Testis (tissue), 2 donors: ENCODE measurements at regions not wholly inside any gene's neighbourhood (a gene's known extent, or its start where the extent isn't known, plus 50 kb on each side); places are given as distances from the start of the nearest gene placed in this dataset.

Experiments used
- DNase-seq: peaks from one replicate; pipeline ENCODE4 v3.0.0-alpha.2; 2019
- H3K27ac ChIP-seq, 2 donors: fragments of 200-600 bp; sonication (generic); one replicate each; pipeline ENCODE4 v1.5.1; 2019
- H3K27me3 ChIP-seq: fragments of 200-600 bp; sonication (generic); one replicate; pipeline ENCODE4 v1.5.1; 2019
- H3K36me3 ChIP-seq: fragments of 200-600 bp; sonication (generic); one replicate; pipeline ENCODE4 v1.5.1; 2017; ENCODE audit warnings: low read depth; ENCODE audit errors: missing control alignments
- H3K4me1 ChIP-seq: fragments of 200-600 bp; sonication (generic); one replicate; pipeline ENCODE4 v1.5.1; 2019
- H3K4me3 ChIP-seq, 2 donors: fragments of 200-600 bp; sonication (generic); one replicate each; pipeline ENCODE4 v1.5.1; 2017 to 2019
- H3K9me3 ChIP-seq: fragments of 200-600 bp; sonication (generic); one replicate; pipeline ENCODE4 v1.5.1; 2017
- CTCF ChIP-seq, 3 experiments: fragments of 450-650 bp in 2 of 3; fragments of 200-600 bp in 1 of 3; sonication (generic) in 1 of 3; IDR thresholded peaks; one replicate each; pipeline ENCODE4 v1.5.1; 2016 to 2019; ENCODE audit warnings: antibody characterized with exemption in 3 of 3, mild to moderate bottlenecking in 2 of 3, moderate library complexity in 1 of 3
- POLR2A ChIP-seq: fragments of 450-650 bp; IDR thresholded peaks from one replicate; pipeline ENCODE4 v1.6.1; 2017; ENCODE audit warnings: antibody characterized with exemption, mild to moderate bottlenecking, moderate library complexity
- WGBS, 2 donors: methylation state at CpG; one replicate each; pipeline ENCODE4 v1.1.5; 2018; 5-methylcytosine and 5-hydroxymethylcytosine counted together
- intact Hi-C: fragments of 100-400 bp; cut with DNase I; formaldehyde crosslinking; loops from one replicate; pipeline ENCODE4 v1.15.1; 2023; ENCODE audit warnings: low total_unique reads

GRCh38 chr3:163838769-163839168, 1239.5 kb downstream of the SI start:
- intact Hi-C loops: no loop called here
- Histone ChIP-seq H3K27ac (no peak overlapping the region), H3K4me1 (no peaks in the 10 kb centered on the region), H3K9me3 (no peaks in the 10 kb centered on the region), H3K4me3 (no peak overlapping the region), H3K36me3 (no peaks in the 10 kb centered on the region), H3K27me3 (no peaks in the 10 kb centered on the region)
- no peak for DNase-seq
- WGBS, 2 donors: 69 to 76% methylated on average over 4 of the region's 4 CpGs
- TF ChIP-seq CTCF (IDR thresholded peaks at IDR 0.05): no peak
- TF ChIP-seq POLR2A: no peak

GRCh38 chr3:163832547-163832946, 1245.7 kb downstream of the SI start:
- Histone ChIP-seq H3K4me1 (no peaks in the 10 kb centered on the region), H3K27ac (no peak overlapping the region), H3K9me3 (no peaks in the 10 kb centered on the region), H3K4me3 (no peak overlapping the region), H3K27me3 (no peaks in the 10 kb centered on the region), H3K36me3 (no peaks in the 10 kb centered on the region)
- no peak for DNase-seq
- TF ChIP-seq CTCF (IDR thresholded peaks at IDR 0.05) (no peak), POLR2A (no peak)
- WGBS, 2 donors: 64 to 89% methylated on average over 2 of the region's 2 CpGs
- intact Hi-C loops: no loop called here

GRCh38 chr3:163821841-163822240, 1256.5 kb downstream of the SI start:
- no peaks in the 10 kb centered on the region for H3K36me3 ChIP-seq
- no peaks in the 10 kb centered on the region for H3K4me1 ChIP-seq
- intact Hi-C loops: no loop called here
- WGBS, 2 donors: 80 to 83% methylated on average over 1 of the region's 1 CpG
- H3K27ac ChIP-seq: no peak overlapping the region
- H3K4me3 ChIP-seq: no peak overlapping the region
- no peak for DNase-seq
- TF ChIP-seq POLR2A: no peak
- no peak for TF ChIP-seq CTCF (IDR thresholded peaks at IDR 0.05)
- no peaks in the 10 kb centered on the region for H3K9me3 ChIP-seq
- H3K27me3 ChIP-seq: no peaks in the 10 kb centered on the region

- no peak for DNase-seq
- Histone ChIP-seq H3K4me1 (no peaks in the 10 kb centered on the region), H3K4me3 (no peak overlapping the region), H3K36me3 (no peaks in the 10 kb centered on the region), H3K9me3 (no peaks in the 10 kb centered on the region), H3K27me3 (no peaks in the 10 kb centered on the region), H3K27ac (no peak overlapping the region)
- WGBS, 2 donors: 84 to 90% methylated on average over 6 of the region's 6 CpGs
- intact Hi-C loops: no loop called here
- TF ChIP-seq CTCF (IDR thresholded peaks at IDR 0.05): no peak
- TF ChIP-seq POLR2A: no peak
Observed at GRCh38 chr3:163817015-163817414, 1261.3 kb downstream of the SI start.

GRCh38 chr3:163813935-163814334, 1264.4 kb downstream of the SI start:
- intact Hi-C loops: no loop called here
- TF ChIP-seq CTCF (IDR thresholded peaks at IDR 0.05): no peak
- TF ChIP-seq POLR2A: no peak
- Histone ChIP-seq H3K36me3 (no peaks in the 10 kb centered on the region), H3K9me3 (no peaks in the 10 kb centered on the region), H3K4me1 (no peaks in the 10 kb centered on the region), H3K27ac (no peak overlapping the region), H3K27me3 (no peaks in the 10 kb centered on the region), H3K4me3 (no peak overlapping the region)
- DNase-seq: no peak
